ENCODE measurements at regions not wholly inside any gene's neighbourhood (a gene's known extent, or its start where the extent isn't known, plus 50 kb on each side); places are given as distances from the start of the nearest gene placed in this dataset.

DNA sequence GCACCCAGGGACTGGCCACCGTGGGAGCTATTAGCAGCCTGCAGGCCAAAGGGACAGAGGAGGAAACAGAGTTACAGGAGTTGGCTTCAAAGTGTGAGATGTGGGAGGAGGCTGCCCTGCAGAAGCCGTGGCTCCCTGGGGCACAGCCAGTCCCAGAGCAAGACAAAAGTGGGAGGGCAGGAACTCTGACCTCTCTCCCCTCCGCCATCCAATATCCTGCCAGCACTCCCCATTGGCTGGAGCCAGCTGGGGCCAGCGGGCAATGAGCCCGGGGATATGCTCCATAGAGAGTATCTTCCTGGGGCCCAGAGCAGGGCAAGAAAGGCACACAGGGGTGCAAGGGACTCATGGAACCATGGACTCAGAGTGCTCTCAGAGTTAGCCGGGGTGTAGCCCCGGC lies 143.1 kb downstream of the INHBB start:
- Histone ChIP-seq H3K27ac (ENCODE audit: low read depth, low read length) (no peak overlapping the region), H3K4me2 (ENCODE audit: low read length) (no peak overlapping the region), H3K79me2 (ENCODE audit: insufficient read depth, low read length) (no peaks in the 10 kb centered on the region), H3K9ac (ENCODE audit: low read length) (no peak overlapping the region), H3K4me3 (ENCODE audit: insufficient read depth, low read depth, low read length) (no peak overlapping the region), H3K9me3 (ENCODE audit: insufficient read depth, low read depth, low read length) (no peaks in the 10 kb centered on the region), H3K4me1 (ENCODE audit: insufficient read depth, low read length) (no peaks in the 10 kb centered on the region), H4K20me1 (ENCODE audit: insufficient read depth, low read length) (no peaks in the 10 kb centered on the region), H3K27me3 (ENCODE audit: insufficient read depth, low read length) (peaks cover 11% of the 10 kb centered on the region), H2AFZ (ENCODE audit: low read depth, low read length) (no peak overlapping the region), H3K36me3 (ENCODE audit: insufficient read depth, low read length) (no peaks in the 10 kb centered on the region)
- H3K36me3 Mint-ChIP-seq (ENCODE audit: low read depth, unreplicated experiment), result peaks cover 2% of the 10 kb centered on the region
- peaks cover 66% of the 10 kb centered on the region for H3K27me3 Mint-ChIP-seq (ENCODE audit: low read depth, unreplicated experiment)
- DNase-seq (ENCODE audit: low read depth), result no peak
- H3K9me3 Mint-ChIP-seq (ENCODE audit: unreplicated experiment), result peaks cover 11% of the 10 kb centered on the region
- FAIRE-seq, result no peak
- no peak for TF ChIP-seq EZH2 (IDR thresholded peaks at IDR 0.05; ENCODE audit: insufficient read depth, low read length)
- TF ChIP-seq, protein P1, sequence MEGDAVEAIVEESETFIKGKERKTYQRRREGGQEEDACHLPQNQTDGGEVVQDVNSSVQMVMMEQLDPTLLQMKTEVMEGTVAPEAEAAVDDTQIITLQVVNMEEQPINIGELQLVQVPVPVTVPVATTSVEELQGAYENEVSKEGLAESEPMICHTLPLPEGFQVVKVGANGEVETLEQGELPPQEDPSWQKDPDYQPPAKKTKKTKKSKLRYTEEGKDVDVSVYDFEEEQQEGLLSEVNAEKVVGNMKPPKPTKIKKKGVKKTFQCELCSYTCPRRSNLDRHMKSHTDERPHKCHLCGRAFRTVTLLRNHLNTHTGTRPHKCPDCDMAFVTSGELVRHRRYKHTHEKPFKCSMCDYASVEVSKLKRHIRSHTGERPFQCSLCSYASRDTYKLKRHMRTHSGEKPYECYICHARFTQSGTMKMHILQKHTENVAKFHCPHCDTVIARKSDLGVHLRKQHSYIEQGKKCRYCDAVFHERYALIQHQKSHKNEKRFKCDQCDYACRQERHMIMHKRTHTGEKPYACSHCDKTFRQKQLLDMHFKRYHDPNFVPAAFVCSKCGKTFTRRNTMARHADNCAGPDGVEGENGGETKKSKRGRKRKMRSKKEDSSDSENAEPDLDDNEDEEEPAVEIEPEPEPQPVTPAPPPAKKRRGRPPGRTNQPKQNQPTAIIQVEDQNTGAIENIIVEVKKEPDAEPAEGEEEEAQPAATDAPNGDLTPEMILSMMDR (IDR thresholded peaks at IDR 0.05; ENCODE audit: insufficient read depth, low read depth, low read length), result no peak
- no peaks in the 10 kb centered on the region for H3K4me1 Mint-ChIP-seq (ENCODE audit: low read depth, unreplicated experiment)
- no peak overlapping the region for H3K27ac Mint-ChIP-seq (ENCODE audit: unreplicated experiment)
- no peak overlapping the region for H3K4me3 Mint-ChIP-seq (ENCODE audit: unreplicated experiment)

DNA sequence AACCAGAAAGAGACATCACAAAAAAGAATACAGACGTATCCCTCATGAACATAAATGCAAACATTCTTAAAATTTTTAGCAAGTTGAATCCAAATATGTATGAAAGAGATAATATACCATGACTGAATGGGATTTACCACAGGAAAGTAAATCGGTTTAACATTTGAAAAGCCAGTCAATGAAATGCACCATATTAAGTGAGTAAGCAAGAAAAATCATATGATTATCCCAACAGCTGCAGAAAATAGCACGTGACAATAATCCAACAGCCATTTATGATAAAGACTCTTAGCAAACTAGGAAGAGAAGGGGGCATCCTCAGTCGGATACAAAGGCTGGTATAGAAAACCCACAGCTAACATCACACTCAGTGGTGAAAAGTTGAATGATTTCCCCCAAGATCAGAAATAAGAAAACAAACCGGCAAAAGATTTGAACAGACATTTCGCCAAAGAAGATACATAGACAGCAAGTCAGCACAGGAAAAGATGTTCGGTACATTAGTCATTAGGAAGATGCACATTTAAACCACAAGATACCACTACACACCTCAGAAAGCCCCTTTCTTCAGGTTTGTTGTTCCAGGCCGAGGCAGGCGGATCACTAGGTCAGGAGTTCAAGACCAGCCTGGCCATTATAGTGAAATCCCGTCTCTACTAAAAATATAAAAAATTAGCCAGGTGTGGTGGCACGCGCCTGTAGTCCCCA lies 144.3 kb downstream of the INHBB start:
- Histone ChIP-seq H2AFZ (ENCODE audit: low read depth, low read length) (no peak overlapping the region), H3K9ac (ENCODE audit: low read length) (no peak overlapping the region), H3K4me3 (ENCODE audit: insufficient read depth, low read depth, low read length) (no peak overlapping the region), H3K27me3 (ENCODE audit: insufficient read depth, low read length) (peaks cover 11% of the 10 kb centered on the region), H3K4me1 (ENCODE audit: insufficient read depth, low read length) (no peaks in the 10 kb centered on the region), H3K79me2 (ENCODE audit: insufficient read depth, low read length) (no peaks in the 10 kb centered on the region), H3K27ac (ENCODE audit: low read depth, low read length) (no peak overlapping the region), H3K9me3 (ENCODE audit: insufficient read depth, low read depth, low read length) (no peaks in the 10 kb centered on the region), H4K20me1 (ENCODE audit: insufficient read depth, low read length) (no peaks in the 10 kb centered on the region), H3K36me3 (ENCODE audit: insufficient read depth, low read length) (no peaks in the 10 kb centered on the region), H3K4me2 (ENCODE audit: low read length) (no peak overlapping the region)
- no peak overlapping the region for H3K4me3 Mint-ChIP-seq (ENCODE audit: unreplicated experiment)
- DNase-seq (ENCODE audit: low read depth) (no peak), FAIRE-seq (no peak)
- H3K4me1 Mint-ChIP-seq (ENCODE audit: low read depth, unreplicated experiment), result no peaks in the 10 kb centered on the region
- peaks cover 11% of the 10 kb centered on the region for H3K9me3 Mint-ChIP-seq (ENCODE audit: unreplicated experiment)
- H3K27me3 Mint-ChIP-seq (ENCODE audit: low read depth, unreplicated experiment), result peaks cover 54% of the 10 kb centered on the region
- TF ChIP-seq EZH2 (IDR thresholded peaks at IDR 0.05; ENCODE audit: insufficient read depth, low read length), result no peak
- TF ChIP-seq, protein P1 (IDR thresholded peaks at IDR 0.05; ENCODE audit: insufficient read depth, low read depth, low read length), result no peak
- H3K36me3 Mint-ChIP-seq (ENCODE audit: low read depth, unreplicated experiment), result peaks cover 2% of the 10 kb centered on the region
- H3K27ac Mint-ChIP-seq (ENCODE audit: unreplicated experiment), result no peak overlapping the region

DNA sequence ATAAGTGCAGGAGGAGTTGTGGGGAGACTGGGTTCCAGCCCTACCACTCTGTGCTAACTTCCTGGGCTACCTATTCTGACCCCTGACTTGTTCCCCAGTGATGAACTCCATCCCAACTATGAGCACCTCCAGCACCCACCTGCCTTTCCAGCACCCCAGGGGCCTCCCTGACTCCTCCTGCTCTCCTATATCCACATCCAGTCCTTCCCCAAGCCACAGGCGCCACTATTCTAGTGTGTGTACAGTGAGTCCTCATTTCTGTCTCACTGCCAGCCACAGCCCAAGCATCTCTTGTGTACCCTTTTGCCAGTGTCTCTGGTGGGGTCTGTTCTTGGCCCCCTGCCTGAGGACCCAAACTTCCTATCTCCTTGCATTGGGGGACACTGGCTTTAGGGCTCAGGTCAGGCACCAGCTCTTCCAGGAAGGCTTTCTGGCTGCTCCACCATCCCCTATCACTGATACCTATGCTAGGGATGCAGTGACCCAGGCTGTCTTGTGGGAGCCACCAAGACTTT lies 145.2 kb downstream of the INHBB start:
- no peak overlapping the region for H3K4me2 ChIP-seq (ENCODE audit: low read length)
- no peak overlapping the region for H2AFZ ChIP-seq (ENCODE audit: low read depth, low read length)
- no peak overlapping the region for H3K4me3 ChIP-seq (ENCODE audit: insufficient read depth, low read depth, low read length)
- no peak for TF ChIP-seq EZH2 (IDR thresholded peaks at IDR 0.05; ENCODE audit: insufficient read depth, low read length)
- H3K9me3 ChIP-seq (ENCODE audit: insufficient read depth, low read depth, low read length), result no peaks in the 10 kb centered on the region
- Mint-ChIP-seq H3K9me3 (ENCODE audit: unreplicated experiment) (peaks cover 9% of the 10 kb centered on the region), H3K4me1 (ENCODE audit: low read depth, unreplicated experiment) (no peaks in the 10 kb centered on the region), H3K27ac (ENCODE audit: unreplicated experiment) (no peak overlapping the region), H3K36me3 (ENCODE audit: low read depth, unreplicated experiment) (peaks cover 2% of the 10 kb centered on the region), H3K4me3 (ENCODE audit: unreplicated experiment) (no peak overlapping the region), H3K27me3 (ENCODE audit: low read depth, unreplicated experiment) (peaks cover 53% of the 10 kb centered on the region)
- DNase-seq (ENCODE audit: low read depth) (no peak), FAIRE-seq (no peak)
- peaks cover 13% of the 10 kb centered on the region for H3K27me3 ChIP-seq (ENCODE audit: insufficient read depth, low read length)
- H3K36me3 ChIP-seq (ENCODE audit: insufficient read depth, low read length), result no peaks in the 10 kb centered on the region
- no peak overlapping the region for H3K27ac ChIP-seq (ENCODE audit: low read depth, low read length)
- H3K4me1 ChIP-seq (ENCODE audit: insufficient read depth, low read length), result no peaks in the 10 kb centered on the region
- H4K20me1 ChIP-seq (ENCODE audit: insufficient read depth, low read length), result no peaks in the 10 kb centered on the region
- no peak overlapping the region for H3K9ac ChIP-seq (ENCODE audit: low read length)
- no peaks in the 10 kb centered on the region for H3K79me2 ChIP-seq (ENCODE audit: insufficient read depth, low read length)

Measured in astrocyte (in vitro differentiated cells and primary cell).